ENCODE measurements at regions not wholly inside any gene's neighbourhood (a gene's known extent, or its start where the extent isn't known, plus 50 kb on each side); places are given as distances from the start of the nearest gene placed in this dataset.
"Not testable (repeated sequence)": the region's sequence is repeated elsewhere in the genome, so short reads cannot be mapped to it uniquely, and the experiment has no call there.

GRCh38 chr20:2227285-2227684 is 68.5 kb upstream of the TGM3 start:
- not testable (repeated sequence) for TF ChIP-seq POLR2AphosphoS5 (IDR thresholded peaks at IDR 0.05; ENCODE audit: borderline replicate concordance, low read depth, low read length); EZH2 (IDR thresholded peaks at IDR 0.05); FOXP2 (optimal IDR thresholded peaks at IDR 0.05; ENCODE audit: control extremely low read depth, extremely low read length, insufficient read depth)
